ENCODE measurements at regions not wholly inside any gene's neighbourhood (a gene's known extent, or its start where the extent isn't known, plus 50 kb on each side); places are given as distances from the start of the nearest gene placed in this dataset.
"Not testable (repeated sequence)": the region's sequence is repeated elsewhere in the genome, so short reads cannot be mapped to it uniquely, and the experiment has no call there.

- no peaks in the 10 kb centered on the region for H3K9me3 ChIP-seq (ENCODE audit: control insufficient read depth in 1 of 2, low read length in 2 of 2)
- no peaks in the 10 kb centered on the region for H3K27me3 ChIP-seq (ENCODE audit: control insufficient read depth in 1 of 2, insufficient read depth in 2 of 2, low read length in 2 of 2)
- H3K9ac ChIP-seq (ENCODE audit: low read depth in 1 of 2, low read length in 2 of 2), result no peak overlapping the region
- no peaks in the 10 kb centered on the region for H3K36me3 ChIP-seq (ENCODE audit: control insufficient read depth in 1 of 2, insufficient read depth in 2 of 2, low read length in 2 of 2)
- no peak overlapping the region for H3K4me3 ChIP-seq (ENCODE audit: low read depth in 1 of 2, low read length in 2 of 2)
- no peak overlapping the region for H3K27ac ChIP-seq (ENCODE audit: low read depth, low read length)
- no peaks in the 10 kb centered on the region for H3K4me1 ChIP-seq (ENCODE audit: control insufficient read depth in 1 of 2, insufficient read depth in 2 of 2, low read length in 2 of 2)
These were observed 478.2 kb upstream of the DPH6 start for GRCh38 chr15:36024031-36024688.

GRCh38 chr15:36026627-36027283 is 480.8 kb upstream of the DPH6 start:
- Histone ChIP-seq H3K9me3 (ENCODE audit: control insufficient read depth in 1 of 2, low read length in 2 of 2) (no peaks in the 10 kb centered on the region), H3K27me3 (ENCODE audit: control insufficient read depth in 1 of 2, insufficient read depth in 2 of 2, low read length in 2 of 2) (no peaks in the 10 kb centered on the region), H3K27ac (ENCODE audit: low read depth, low read length) (no peak overlapping the region), H3K36me3 (ENCODE audit: control insufficient read depth in 1 of 2, insufficient read depth in 2 of 2, low read length in 2 of 2) (no peaks in the 10 kb centered on the region), H3K4me1 (ENCODE audit: control insufficient read depth in 1 of 2, insufficient read depth in 2 of 2, low read length in 2 of 2) (no peaks in the 10 kb centered on the region), H3K9ac (ENCODE audit: low read depth in 1 of 2, low read length in 2 of 2) (no peak overlapping the region), H3K4me3 (ENCODE audit: low read depth in 1 of 2, low read length in 2 of 2) (no peak overlapping the region)

DNA sequence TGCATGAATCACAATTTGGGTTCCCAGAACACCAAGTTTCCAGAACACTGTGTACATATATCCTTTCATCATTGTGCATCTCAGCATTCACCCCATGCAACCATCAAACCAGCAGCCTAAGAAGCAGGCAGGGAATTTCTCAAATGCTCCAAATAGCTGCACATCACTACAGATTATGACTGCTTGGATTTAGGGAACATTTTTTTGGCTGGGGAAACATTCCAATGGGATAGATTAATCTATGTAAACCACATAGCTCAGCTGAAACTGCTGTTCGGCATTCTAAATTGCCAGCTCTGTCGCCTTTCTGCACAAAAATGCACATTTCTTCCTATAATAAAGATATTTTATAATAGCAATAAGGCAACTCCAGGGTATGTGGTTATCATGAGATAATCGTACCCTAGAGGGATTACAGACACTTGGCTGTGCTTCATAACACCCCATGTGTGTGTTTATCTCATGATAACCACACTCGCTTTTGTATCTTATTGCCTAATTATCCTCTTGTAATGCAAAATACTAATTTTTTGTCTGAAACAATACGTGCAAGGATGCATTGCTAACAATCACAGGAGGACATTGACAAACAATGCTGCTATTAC is 483.7 kb upstream of the DPH6 start:
- no peaks in the 10 kb centered on the region for H3K9me3 ChIP-seq (ENCODE audit: control insufficient read depth in 1 of 2, low read length in 2 of 2)

GRCh38 chr15:36039996-36040572 is 494.1 kb upstream of the DPH6 start:
- H3K27me3 ChIP-seq (ENCODE audit: control insufficient read depth in 1 of 2, insufficient read depth in 2 of 2, low read length in 2 of 2), result no peaks in the 10 kb centered on the region
- H3K9ac ChIP-seq (ENCODE audit: low read depth in 1 of 2, low read length in 2 of 2), result no peak overlapping the region
- no peak overlapping the region for H3K4me3 ChIP-seq (ENCODE audit: low read depth in 1 of 2, low read length in 2 of 2)
- H3K36me3 ChIP-seq (ENCODE audit: control insufficient read depth in 1 of 2, insufficient read depth in 2 of 2, low read length in 2 of 2), result no peaks in the 10 kb centered on the region
- no peaks in the 10 kb centered on the region for H3K4me1 ChIP-seq (ENCODE audit: control insufficient read depth in 1 of 2, insufficient read depth in 2 of 2, low read length in 2 of 2)
- H3K27ac ChIP-seq (ENCODE audit: low read depth, low read length), result no peak overlapping the region
- H3K9me3 ChIP-seq (ENCODE audit: control insufficient read depth in 1 of 2, low read length in 2 of 2), result no peaks in the 10 kb centered on the region

More for the DNA sequence above, 483.7 kb upstream of the DPH6 start:
- H3K4me1 ChIP-seq (ENCODE audit: control insufficient read depth in 1 of 2, insufficient read depth in 2 of 2, low read length in 2 of 2), result no peaks in the 10 kb centered on the region
- no peaks in the 10 kb centered on the region for H3K36me3 ChIP-seq (ENCODE audit: control insufficient read depth in 1 of 2, insufficient read depth in 2 of 2, low read length in 2 of 2)
- H3K4me3 ChIP-seq (ENCODE audit: low read depth in 1 of 2, low read length in 2 of 2), result no peak overlapping the region
- no peaks in the 10 kb centered on the region for H3K27me3 ChIP-seq (ENCODE audit: control insufficient read depth in 1 of 2, insufficient read depth in 2 of 2, low read length in 2 of 2)
- no peak overlapping the region for H3K9ac ChIP-seq (ENCODE audit: low read depth in 1 of 2, low read length in 2 of 2)
- H3K27ac ChIP-seq (ENCODE audit: low read depth, low read length), result no peak overlapping the region

- H3K4me1 ChIP-seq (ENCODE audit: control insufficient read depth in 1 of 2, insufficient read depth in 2 of 2, low read length in 2 of 2); H3K9me3 ChIP-seq (ENCODE audit: control insufficient read depth in 1 of 2, low read length in 2 of 2); H3K27ac ChIP-seq (ENCODE audit: low read depth, low read length); H3K36me3 ChIP-seq (ENCODE audit: control insufficient read depth in 1 of 2, insufficient read depth in 2 of 2, low read length in 2 of 2); H3K27me3 ChIP-seq (ENCODE audit: control insufficient read depth in 1 of 2, insufficient read depth in 2 of 2, low read length in 2 of 2); H3K4me3 ChIP-seq (ENCODE audit: low read depth in 1 of 2, low read length in 2 of 2); H3K9ac ChIP-seq (ENCODE audit: low read depth in 1 of 2, low read length in 2 of 2): not testable (repeated sequence)
These were observed 501.2 kb upstream of the DPH6 start for GRCh38 chr15:36047018-36047716.

- Histone ChIP-seq H3K27ac (ENCODE audit: low read depth, low read length) (no peak overlapping the region), H3K4me3 (ENCODE audit: low read depth in 1 of 2, low read length in 2 of 2) (no peak overlapping the region), H3K27me3 (ENCODE audit: control insufficient read depth in 1 of 2, insufficient read depth in 2 of 2, low read length in 2 of 2) (no peaks in the 10 kb centered on the region), H3K4me1 (ENCODE audit: control insufficient read depth in 1 of 2, insufficient read depth in 2 of 2, low read length in 2 of 2) (no peaks in the 10 kb centered on the region), H3K36me3 (ENCODE audit: control insufficient read depth in 1 of 2, insufficient read depth in 2 of 2, low read length in 2 of 2) (no peaks in the 10 kb centered on the region), H3K9me3 (ENCODE audit: control insufficient read depth in 1 of 2, low read length in 2 of 2) (no peaks in the 10 kb centered on the region), H3K9ac (ENCODE audit: low read depth in 1 of 2, low read length in 2 of 2) (no peak overlapping the region)
These were observed 504.9 kb upstream of the DPH6 start for GRCh38 chr15:36050899-36051298.

DNA sequence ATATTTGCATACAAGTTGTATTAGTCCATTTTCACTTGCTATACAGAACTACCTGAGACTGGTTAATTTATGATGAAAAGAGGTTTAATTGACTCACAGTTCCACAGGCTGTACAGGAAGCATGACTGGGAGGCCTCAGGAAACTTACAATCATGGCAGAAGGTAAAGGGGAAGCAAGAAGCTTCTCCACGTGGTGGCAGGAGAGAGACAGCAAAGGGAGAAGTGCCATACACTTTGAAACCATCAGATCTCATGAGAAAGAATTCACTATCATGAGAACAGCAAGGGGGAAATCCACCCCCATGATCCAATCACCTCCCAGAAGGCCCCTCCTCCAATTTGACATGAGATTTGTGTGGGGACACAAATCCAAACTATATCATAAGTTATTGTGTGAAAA is 506.7 kb upstream of the DPH6 start:
- not testable (repeated sequence) for H3K27me3 ChIP-seq (ENCODE audit: control insufficient read depth in 1 of 2, insufficient read depth in 2 of 2, low read length in 2 of 2); H3K4me1 ChIP-seq (ENCODE audit: control insufficient read depth in 1 of 2, insufficient read depth in 2 of 2, low read length in 2 of 2); H3K27ac ChIP-seq (ENCODE audit: low read depth, low read length); H3K9me3 ChIP-seq (ENCODE audit: control insufficient read depth in 1 of 2, low read length in 2 of 2); H3K4me3 ChIP-seq (ENCODE audit: low read depth in 1 of 2, low read length in 2 of 2); H3K36me3 ChIP-seq (ENCODE audit: control insufficient read depth in 1 of 2, insufficient read depth in 2 of 2, low read length in 2 of 2); H3K9ac ChIP-seq (ENCODE audit: low read depth in 1 of 2, low read length in 2 of 2)

GRCh38 chr15:36053746-36054145 is 507.8 kb upstream of the DPH6 start:
- H3K9me3 ChIP-seq (ENCODE audit: control insufficient read depth in 1 of 2, low read length in 2 of 2), result no peaks in the 10 kb centered on the region
- no peak overlapping the region for H3K9ac ChIP-seq (ENCODE audit: low read depth in 1 of 2, low read length in 2 of 2)
- H3K27ac ChIP-seq (ENCODE audit: low read depth, low read length), result no peak overlapping the region
- H3K4me3 ChIP-seq (ENCODE audit: low read depth in 1 of 2, low read length in 2 of 2), result no peak overlapping the region
- no peaks in the 10 kb centered on the region for H3K27me3 ChIP-seq (ENCODE audit: control insufficient read depth in 1 of 2, insufficient read depth in 2 of 2, low read length in 2 of 2)
- no peaks in the 10 kb centered on the region for H3K36me3 ChIP-seq (ENCODE audit: control insufficient read depth in 1 of 2, insufficient read depth in 2 of 2, low read length in 2 of 2)
- no peaks in the 10 kb centered on the region for H3K4me1 ChIP-seq (ENCODE audit: control insufficient read depth in 1 of 2, insufficient read depth in 2 of 2, low read length in 2 of 2)

DNA sequence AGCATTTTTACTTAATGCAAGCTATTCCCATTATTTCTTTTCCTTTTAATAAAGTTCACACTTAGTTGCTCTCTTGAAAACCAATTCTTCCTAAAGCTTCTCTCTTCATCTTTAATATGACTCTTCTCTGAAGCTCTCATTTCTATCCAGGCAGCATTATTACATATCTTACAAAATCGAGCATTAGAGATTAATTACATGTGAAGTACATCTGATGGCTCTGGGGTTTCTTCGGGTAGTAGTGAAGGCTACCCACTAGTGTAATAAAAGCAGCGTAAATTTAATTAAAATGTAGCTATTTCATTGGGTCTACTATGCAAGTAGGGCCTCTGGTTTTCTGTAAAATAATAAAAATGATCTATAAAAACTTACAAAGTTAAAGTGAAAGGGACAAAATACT is 513.6 kb upstream of the DPH6 start:
- H3K4me3 ChIP-seq (ENCODE audit: low read depth in 1 of 2, low read length in 2 of 2), result no peak overlapping the region
- no peaks in the 10 kb centered on the region for H3K4me1 ChIP-seq (ENCODE audit: control insufficient read depth in 1 of 2, insufficient read depth in 2 of 2, low read length in 2 of 2)
- no peaks in the 10 kb centered on the region for H3K27me3 ChIP-seq (ENCODE audit: control insufficient read depth in 1 of 2, insufficient read depth in 2 of 2, low read length in 2 of 2)
- H3K9ac ChIP-seq (ENCODE audit: low read depth in 1 of 2, low read length in 2 of 2), result no peak overlapping the region
- H3K9me3 ChIP-seq (ENCODE audit: control insufficient read depth in 1 of 2, low read length in 2 of 2), result no peaks in the 10 kb centered on the region
- no peak overlapping the region for H3K27ac ChIP-seq (ENCODE audit: low read depth, low read length)
- H3K36me3 ChIP-seq (ENCODE audit: control insufficient read depth in 1 of 2, insufficient read depth in 2 of 2, low read length in 2 of 2), result no peaks in the 10 kb centered on the region

DNA sequence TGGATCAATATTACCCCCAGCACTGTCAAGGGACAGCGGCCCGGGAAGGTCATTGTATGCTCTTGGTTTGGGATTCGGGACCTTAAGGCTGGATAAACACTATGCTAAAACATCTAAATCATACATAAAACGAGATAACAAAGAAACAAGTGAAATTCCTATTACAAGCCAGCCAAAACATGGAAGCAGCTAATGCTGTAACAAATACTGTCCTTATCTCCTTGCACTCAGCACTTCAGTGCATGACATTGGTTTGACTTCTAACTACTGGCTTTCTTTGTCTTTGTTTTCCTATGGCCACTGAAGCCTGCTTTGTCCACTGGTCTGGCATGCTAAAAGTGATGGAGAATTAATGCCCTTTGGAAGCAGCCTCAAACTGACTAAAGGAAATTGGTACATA is 516.4 kb upstream of the DPH6 start:
- H3K27me3 ChIP-seq (ENCODE audit: control insufficient read depth in 1 of 2, insufficient read depth in 2 of 2, low read length in 2 of 2), result no peaks in the 10 kb centered on the region
- no peaks in the 10 kb centered on the region for H3K9me3 ChIP-seq (ENCODE audit: control insufficient read depth in 1 of 2, low read length in 2 of 2)
- no peak overlapping the region for H3K4me3 ChIP-seq (ENCODE audit: low read depth in 1 of 2, low read length in 2 of 2)
- H3K4me1 ChIP-seq (ENCODE audit: control insufficient read depth in 1 of 2, insufficient read depth in 2 of 2, low read length in 2 of 2), result no peaks in the 10 kb centered on the region
- H3K36me3 ChIP-seq (ENCODE audit: control insufficient read depth in 1 of 2, insufficient read depth in 2 of 2, low read length in 2 of 2), result no peaks in the 10 kb centered on the region
- no peak overlapping the region for H3K9ac ChIP-seq (ENCODE audit: low read depth in 1 of 2, low read length in 2 of 2)
- H3K27ac ChIP-seq (ENCODE audit: low read depth, low read length), result no peak overlapping the region

All from duodenal mucosa (tissue), 2 donors.